GM23338 (cell line): ENCODE measurements at regions not wholly inside any gene's neighbourhood (a gene's known extent, or its start where the extent isn't known, plus 50 kb on each side); places are given as distances from the start of the nearest gene placed in this dataset.

Source experiments
- ATAC-seq: fragments of 200-7000 bp; cut with Tn5 transposase; 3 replicates; pipeline ENCODE4 v1.9.1; 2020
- DNase-seq: peaks from one replicate; pipeline ENCODE4 v3.0.0-alpha.2; 2015; ENCODE audit warnings: low spot score
- H2AFZ ChIP-seq: fragments of 200-600 bp; sonication (generic); 2 replicates; pipeline ENCODE4 v1.8.0; 2016; ENCODE audit warnings: antibody characterized with exemption, mild to moderate bottlenecking, moderate library complexity
- H3F3A ChIP-seq: fragments of 200-600 bp; sonication (generic); replicated peaks from 2 replicates; pipeline ENCODE4 v1.8.0; 2017; ENCODE audit warnings: antibody characterized with exemption, mixed run types, low read depth
- H3K27ac ChIP-seq: fragments of 200-600 bp; sonication (generic); 2 replicates; pipeline ENCODE4 v1.6.1; 2016; ENCODE audit warnings: low read depth
- H3K27me3 ChIP-seq: fragments of 200-600 bp; sonication (generic); 2 replicates; pipeline ENCODE4 v1.8.0; 2016; ENCODE audit warnings: mild to moderate bottlenecking, mixed run types, moderate library complexity; ENCODE audit not compliant: insufficient read depth
- H3K36me3 ChIP-seq: fragments of 200-600 bp; sonication (generic); 2 replicates; pipeline ENCODE4 v1.8.0; 2016; ENCODE audit warnings: mild to moderate bottlenecking; ENCODE audit not compliant: insufficient read depth
- H3K4me1 ChIP-seq: fragments of 200-600 bp; sonication (generic); 2 replicates; pipeline ENCODE4 v1.8.0; 2016; ENCODE audit warnings: mild to moderate bottlenecking, moderate library complexity; ENCODE audit not compliant: insufficient read depth
- H3K4me2 ChIP-seq: fragments of 200-600 bp; sonication (generic); 2 replicates; pipeline ENCODE4 v1.7.1; 2017; ENCODE audit warnings: mixed run types
- H3K4me3 ChIP-seq: fragments of 200-600 bp; sonication (generic); 2 replicates; pipeline ENCODE4 v1.6.1; 2016; ENCODE audit warnings: mixed run types
- H3K79me2 ChIP-seq: fragments of 200-600 bp; sonication (generic); replicated peaks from 2 replicates; pipeline ENCODE4 v1.8.0; 2017; ENCODE audit warnings: mild to moderate bottlenecking; ENCODE audit not compliant: insufficient read depth
- H3K9me2 ChIP-seq: fragments of 200-600 bp; sonication (generic); 2 replicates; pipeline ENCODE4 v1.8.0; 2017; ENCODE audit not compliant: insufficient read depth
- H4K20me1 ChIP-seq: fragments of 200-600 bp; sonication (generic); replicated peaks from 2 replicates; pipeline ENCODE4 v1.8.0; 2017; ENCODE audit warnings: mild to moderate bottlenecking; ENCODE audit not compliant: insufficient read depth
- H3K27ac Mint-ChIP-seq: 2 replicates; pipeline ENCODE4 v1.8.0; 2020; ENCODE audit warnings: inconsistent platforms, mild to moderate bottlenecking, moderate library complexity, mixed read lengths
- H3K27me3 Mint-ChIP-seq: 3 replicates; pipeline ENCODE4 v1.8.0; 2022; ENCODE audit warnings: low read depth, mild to moderate bottlenecking, moderate library complexity, mixed read lengths, inconsistent platforms; ENCODE audit not compliant: insufficient read depth, poor library complexity
- H3K36me3 Mint-ChIP-seq: 3 replicates; pipeline ENCODE4 v1.8.0; 2021; ENCODE audit warnings: low read depth, mild to moderate bottlenecking, inconsistent platforms, moderate library complexity, mixed read lengths
- H3K4me1 Mint-ChIP-seq: 3 replicates; pipeline ENCODE4 v1.8.0; 2020; ENCODE audit warnings: mild to moderate bottlenecking, inconsistent platforms, mixed read lengths
- H3K4me3 Mint-ChIP-seq: 3 replicates; pipeline ENCODE4 v1.8.0; 2021; ENCODE audit warnings: moderate library complexity, mild to moderate bottlenecking, inconsistent platforms, mixed read lengths
- H3K9me3 Mint-ChIP-seq: 3 replicates; pipeline ENCODE4 v1.8.0; 2020; ENCODE audit warnings: moderate library complexity, mild to moderate bottlenecking, inconsistent platforms, mixed read lengths
- CREB1 ChIP-seq: fragments of 250-450 bp; sonication (Bioruptor Pico); IDR thresholded peaks from 2 replicates; pipeline ENCODE4 v1.5.0; 2020; ENCODE audit warnings: low read depth, mild to moderate bottlenecking, moderate library complexity
- EZH2 ChIP-seq: fragments of 200-600 bp; sonication (generic); IDR thresholded peaks from one replicate; pipeline ENCODE4 v1.8.0; 2017; ENCODE audit warnings: antibody characterized with exemption, mild to moderate bottlenecking, low read depth; ENCODE audit not compliant: unreplicated experiment
- EZH2phosphoT487 ChIP-seq: fragments of 200-600 bp; sonication (generic); IDR thresholded peaks from one replicate; pipeline ENCODE4 v1.8.1; 2018; ENCODE audit warnings: antibody characterized with exemption; ENCODE audit not compliant: unreplicated experiment
- JUNB ChIP-seq: IDR thresholded peaks from one replicate; pipeline ENCODE4 v1.6.1; 2016; ENCODE audit warnings: antibody characterized with exemption; ENCODE audit not compliant: unreplicated experiment
- NANOG ChIP-seq: IDR thresholded peaks from 2 replicates; pipeline ENCODE4 v1.6.1; 2016; ENCODE audit warnings: antibody characterized with exemption, borderline replicate concordance
- POLR2AphosphoS5 ChIP-seq: IDR thresholded peaks from 2 replicates; pipeline ENCODE4 v1.6.1; 2016; ENCODE audit warnings: antibody characterized with exemption, low read depth
- STAT1 ChIP-seq: IDR thresholded peaks from one replicate; pipeline ENCODE4 v1.6.1; 2016; ENCODE audit warnings: antibody characterized with exemption; ENCODE audit not compliant: unreplicated experiment
- ZNF114 ChIP-seq: fragments of 250-450 bp; sonication (Bioruptor Pico); IDR thresholded peaks from 2 replicates; pipeline ENCODE4 v1.5.0; 2020; ENCODE audit warnings: mild to moderate bottlenecking, moderate library complexity
- ZNF331 ChIP-seq: fragments of 250-450 bp; sonication (Bioruptor Pico); IDR thresholded peaks from 2 replicates; pipeline ENCODE4 v1.5.0; 2020; ENCODE audit warnings: low read depth, mild to moderate bottlenecking, moderate library complexity
- ZNF462 ChIP-seq: fragments of 250-450 bp; sonication (Bioruptor Pico); IDR thresholded peaks from 2 replicates; pipeline ENCODE4 v1.5.0; 2020; ENCODE audit warnings: mild to moderate bottlenecking, moderate library complexity
- TF ChIP-seq, protein P1 (sequence below), 2 experiments: fragments of 200-600 bp in 1 of 2; sonication (generic) in 1 of 2; conservative IDR thresholded peaks; 2 replicates each; pipeline versions ENCODE4 v1.5.1 to v1.6.1; 2016 to 2017; ENCODE audit warnings: antibody characterized with exemption in 2 of 2, low read depth in 2 of 2, mild to moderate bottlenecking in 2 of 2, moderate library complexity in 1 of 2
- TF ChIP-seq, protein P2 (sequence below): IDR thresholded peaks from one replicate; pipeline ENCODE4 v1.6.1; 2018; ENCODE audit warnings: antibody characterized with exemption; ENCODE audit not compliant: unreplicated experiment
- TF ChIP-seq, protein P3 (sequence below): IDR thresholded peaks from 2 replicates; pipeline ENCODE4 v1.6.1; 2016; ENCODE audit warnings: antibody characterized with exemption

GRCh38 chr3:135558150-135558783 lies 407.3 kb upstream of the PPP2R3A start:
- H3K27ac ChIP-seq, result no peak overlapping the region
- H3K27me3 ChIP-seq, result no peaks in the 10 kb centered on the region
- H3K4me1 Mint-ChIP-seq, result no peaks in the 10 kb centered on the region; the same call in 2 of the 3 replicates
- no peaks in the 10 kb centered on the region for H3F3A ChIP-seq
- H3K4me1 ChIP-seq, result no peaks in the 10 kb centered on the region; the same call in 1 of the 2 replicates
- ATAC-seq (no peak), DNase-seq (no peak)
- no peaks in the 10 kb centered on the region for H3K9me3 Mint-ChIP-seq
- no peaks in the 10 kb centered on the region for H3K79me2 ChIP-seq
- TF ChIP-seq, protein P1, sequence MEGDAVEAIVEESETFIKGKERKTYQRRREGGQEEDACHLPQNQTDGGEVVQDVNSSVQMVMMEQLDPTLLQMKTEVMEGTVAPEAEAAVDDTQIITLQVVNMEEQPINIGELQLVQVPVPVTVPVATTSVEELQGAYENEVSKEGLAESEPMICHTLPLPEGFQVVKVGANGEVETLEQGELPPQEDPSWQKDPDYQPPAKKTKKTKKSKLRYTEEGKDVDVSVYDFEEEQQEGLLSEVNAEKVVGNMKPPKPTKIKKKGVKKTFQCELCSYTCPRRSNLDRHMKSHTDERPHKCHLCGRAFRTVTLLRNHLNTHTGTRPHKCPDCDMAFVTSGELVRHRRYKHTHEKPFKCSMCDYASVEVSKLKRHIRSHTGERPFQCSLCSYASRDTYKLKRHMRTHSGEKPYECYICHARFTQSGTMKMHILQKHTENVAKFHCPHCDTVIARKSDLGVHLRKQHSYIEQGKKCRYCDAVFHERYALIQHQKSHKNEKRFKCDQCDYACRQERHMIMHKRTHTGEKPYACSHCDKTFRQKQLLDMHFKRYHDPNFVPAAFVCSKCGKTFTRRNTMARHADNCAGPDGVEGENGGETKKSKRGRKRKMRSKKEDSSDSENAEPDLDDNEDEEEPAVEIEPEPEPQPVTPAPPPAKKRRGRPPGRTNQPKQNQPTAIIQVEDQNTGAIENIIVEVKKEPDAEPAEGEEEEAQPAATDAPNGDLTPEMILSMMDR (conservative IDR thresholded peaks at IDR 0.05; ENCODE audit: low read depth in 2 of 2), result no peak
- TF ChIP-seq EZH2, result no peak
- no peak for TF ChIP-seq ZNF462 (CRISPR knock-in tag)
- no peak for TF ChIP-seq JUNB
- no peak for TF ChIP-seq STAT1
- TF ChIP-seq, protein P2, sequence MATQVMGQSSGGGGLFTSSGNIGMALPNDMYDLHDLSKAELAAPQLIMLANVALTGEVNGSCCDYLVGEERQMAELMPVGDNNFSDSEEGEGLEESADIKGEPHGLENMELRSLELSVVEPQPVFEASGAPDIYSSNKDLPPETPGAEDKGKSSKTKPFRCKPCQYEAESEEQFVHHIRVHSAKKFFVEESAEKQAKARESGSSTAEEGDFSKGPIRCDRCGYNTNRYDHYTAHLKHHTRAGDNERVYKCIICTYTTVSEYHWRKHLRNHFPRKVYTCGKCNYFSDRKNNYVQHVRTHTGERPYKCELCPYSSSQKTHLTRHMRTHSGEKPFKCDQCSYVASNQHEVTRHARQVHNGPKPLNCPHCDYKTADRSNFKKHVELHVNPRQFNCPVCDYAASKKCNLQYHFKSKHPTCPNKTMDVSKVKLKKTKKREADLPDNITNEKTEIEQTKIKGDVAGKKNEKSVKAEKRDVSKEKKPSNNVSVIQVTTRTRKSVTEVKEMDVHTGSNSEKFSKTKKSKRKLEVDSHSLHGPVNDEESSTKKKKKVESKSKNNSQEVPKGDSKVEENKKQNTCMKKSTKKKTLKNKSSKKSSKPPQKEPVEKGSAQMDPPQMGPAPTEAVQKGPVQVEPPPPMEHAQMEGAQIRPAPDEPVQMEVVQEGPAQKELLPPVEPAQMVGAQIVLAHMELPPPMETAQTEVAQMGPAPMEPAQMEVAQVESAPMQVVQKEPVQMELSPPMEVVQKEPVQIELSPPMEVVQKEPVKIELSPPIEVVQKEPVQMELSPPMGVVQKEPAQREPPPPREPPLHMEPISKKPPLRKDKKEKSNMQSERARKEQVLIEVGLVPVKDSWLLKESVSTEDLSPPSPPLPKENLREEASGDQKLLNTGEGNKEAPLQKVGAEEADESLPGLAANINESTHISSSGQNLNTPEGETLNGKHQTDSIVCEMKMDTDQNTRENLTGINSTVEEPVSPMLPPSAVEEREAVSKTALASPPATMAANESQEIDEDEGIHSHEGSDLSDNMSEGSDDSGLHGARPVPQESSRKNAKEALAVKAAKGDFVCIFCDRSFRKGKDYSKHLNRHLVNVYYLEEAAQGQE, result no peak
- TF ChIP-seq, protein P3, sequence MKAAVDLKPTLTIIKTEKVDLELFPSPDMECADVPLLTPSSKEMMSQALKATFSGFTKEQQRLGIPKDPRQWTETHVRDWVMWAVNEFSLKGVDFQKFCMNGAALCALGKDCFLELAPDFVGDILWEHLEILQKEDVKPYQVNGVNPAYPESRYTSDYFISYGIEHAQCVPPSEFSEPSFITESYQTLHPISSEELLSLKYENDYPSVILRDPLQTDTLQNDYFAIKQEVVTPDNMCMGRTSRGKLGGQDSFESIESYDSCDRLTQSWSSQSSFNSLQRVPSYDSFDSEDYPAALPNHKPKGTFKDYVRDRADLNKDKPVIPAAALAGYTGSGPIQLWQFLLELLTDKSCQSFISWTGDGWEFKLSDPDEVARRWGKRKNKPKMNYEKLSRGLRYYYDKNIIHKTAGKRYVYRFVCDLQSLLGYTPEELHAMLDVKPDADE, result no peak
- no peak for TF ChIP-seq CREB1 (CRISPR knock-in tag)
- TF ChIP-seq ZNF331 (CRISPR knock-in tag), result no peak
- TF ChIP-seq POLR2AphosphoS5, result no peak
- TF ChIP-seq EZH2phosphoT487, result no peak
- TF ChIP-seq ZNF114 (CRISPR knock-in tag), result no peak
- no peak for TF ChIP-seq NANOG
- no peaks in the 10 kb centered on the region for H4K20me1 ChIP-seq
- no peak overlapping the region for H3K4me2 ChIP-seq
- H3K9me2 ChIP-seq, result peaks cover 31% of the 10 kb centered on the region
- no peaks in the 10 kb centered on the region for H3K36me3 Mint-ChIP-seq
- no peaks in the 10 kb centered on the region for H3K36me3 ChIP-seq
- H3K27me3 Mint-ChIP-seq, result no peaks in the 10 kb centered on the region
- H3K27ac Mint-ChIP-seq, result no peak overlapping the region
- no peak overlapping the region for H2AFZ ChIP-seq
- no peak overlapping the region for H3K4me3 ChIP-seq
- H3K4me3 Mint-ChIP-seq, result no peak overlapping the region
